ENCODE measurements at regions not wholly inside any gene's neighbourhood (a gene's known extent, or its start where the extent isn't known, plus 50 kb on each side); places are given as distances from the start of the nearest gene placed in this dataset.

GRCh38 chr2:5781679-5782078 lies 89.5 kb downstream of the SOX11 start:
- Mint-ChIP-seq H3K27ac (ENCODE audit: unreplicated experiment) (no peak overlapping the region), H3K27me3 (ENCODE audit: low read depth, unreplicated experiment) (no peaks in the 10 kb centered on the region), H3K4me3 (ENCODE audit: unreplicated experiment) (no peak overlapping the region), H3K9me3 (ENCODE audit: unreplicated experiment) (peaks cover 5% of the 10 kb centered on the region), H3K4me1 (ENCODE audit: low read depth, unreplicated experiment) (peaks cover 5% of the 10 kb centered on the region), H3K36me3 (ENCODE audit: low read depth, unreplicated experiment) (peaks cover 2% of the 10 kb centered on the region)
- no peak overlapping the region for H3K9ac ChIP-seq (ENCODE audit: low read length)
- H3K36me3 ChIP-seq (ENCODE audit: insufficient read depth, low read length): no peaks in the 10 kb centered on the region
- H3K27ac ChIP-seq (ENCODE audit: low read depth, low read length): no peak overlapping the region
- H3K4me1 ChIP-seq (ENCODE audit: insufficient read depth, low read length): peaks cover 7% of the 10 kb centered on the region
- no peak overlapping the region for H3K4me3 ChIP-seq (ENCODE audit: insufficient read depth, low read depth, low read length)
- H3K79me2 ChIP-seq (ENCODE audit: insufficient read depth, low read length): no peaks in the 10 kb centered on the region
- no peak overlapping the region for H2AFZ ChIP-seq (ENCODE audit: low read depth, low read length)
- no peaks in the 10 kb centered on the region for H4K20me1 ChIP-seq (ENCODE audit: insufficient read depth, low read length)
- DNase-seq (ENCODE audit: low read depth): no peak
- no peaks in the 10 kb centered on the region for H3K27me3 ChIP-seq (ENCODE audit: insufficient read depth, low read length)
- H3K4me2 ChIP-seq (ENCODE audit: low read length): no peak overlapping the region
- TF ChIP-seq EZH2 (IDR thresholded peaks at IDR 0.05; ENCODE audit: insufficient read depth, low read length): no peak
- no peak for TF ChIP-seq CTCF (IDR thresholded peaks at IDR 0.05; ENCODE audit: insufficient read depth, low read depth, low read length)
- FAIRE-seq: no peak
- H3K9me3 ChIP-seq (ENCODE audit: insufficient read depth, low read depth, low read length): no peaks in the 10 kb centered on the region

GRCh38 chr2:5782103-5782502 lies 89.9 kb downstream of the SOX11 start:
- no peak for TF ChIP-seq EZH2 (IDR thresholded peaks at IDR 0.05; ENCODE audit: insufficient read depth, low read length)
- TF ChIP-seq CTCF (IDR thresholded peaks at IDR 0.05; ENCODE audit: insufficient read depth, low read depth, low read length): no peak
- Histone ChIP-seq H4K20me1 (ENCODE audit: insufficient read depth, low read length) (no peaks in the 10 kb centered on the region), H3K27ac (ENCODE audit: low read depth, low read length) (no peak overlapping the region), H3K9me3 (ENCODE audit: insufficient read depth, low read depth, low read length) (no peaks in the 10 kb centered on the region), H3K27me3 (ENCODE audit: insufficient read depth, low read length) (no peaks in the 10 kb centered on the region), H3K36me3 (ENCODE audit: insufficient read depth, low read length) (no peaks in the 10 kb centered on the region), H3K9ac (ENCODE audit: low read length) (no peak overlapping the region), H2AFZ (ENCODE audit: low read depth, low read length) (no peak overlapping the region), H3K4me1 (ENCODE audit: insufficient read depth, low read length) (peaks cover 5% of the 10 kb centered on the region), H3K4me3 (ENCODE audit: insufficient read depth, low read depth, low read length) (no peak overlapping the region), H3K79me2 (ENCODE audit: insufficient read depth, low read length) (no peaks in the 10 kb centered on the region), H3K4me2 (ENCODE audit: low read length) (no peak overlapping the region)
- Mint-ChIP-seq H3K27ac (ENCODE audit: unreplicated experiment) (no peak overlapping the region), H3K27me3 (ENCODE audit: low read depth, unreplicated experiment) (no peaks in the 10 kb centered on the region), H3K4me1 (ENCODE audit: low read depth, unreplicated experiment) (peaks cover 3% of the 10 kb centered on the region), H3K36me3 (ENCODE audit: low read depth, unreplicated experiment) (peaks cover 2% of the 10 kb centered on the region), H3K4me3 (ENCODE audit: unreplicated experiment) (no peak overlapping the region), H3K9me3 (ENCODE audit: unreplicated experiment) (peaks cover 5% of the 10 kb centered on the region)
- FAIRE-seq: no peak
- no peak for DNase-seq (ENCODE audit: low read depth)

- H3K9me3 Mint-ChIP-seq (ENCODE audit: unreplicated experiment): peaks cover 17% of the 10 kb centered on the region
- no peaks in the 10 kb centered on the region for H3K4me1 ChIP-seq (ENCODE audit: insufficient read depth, low read length)
- no peak overlapping the region for H3K27ac Mint-ChIP-seq (ENCODE audit: unreplicated experiment)
- H3K9ac ChIP-seq (ENCODE audit: low read length): no peak overlapping the region
- no peak overlapping the region for H2AFZ ChIP-seq (ENCODE audit: low read depth, low read length)
- H3K36me3 ChIP-seq (ENCODE audit: insufficient read depth, low read length): no peaks in the 10 kb centered on the region
- peaks cover 2% of the 10 kb centered on the region for H3K36me3 Mint-ChIP-seq (ENCODE audit: low read depth, unreplicated experiment)
- no peaks in the 10 kb centered on the region for H3K79me2 ChIP-seq (ENCODE audit: insufficient read depth, low read length)
- H3K4me1 Mint-ChIP-seq (ENCODE audit: low read depth, unreplicated experiment): no peaks in the 10 kb centered on the region
- no peaks in the 10 kb centered on the region for H3K27me3 ChIP-seq (ENCODE audit: insufficient read depth, low read length)
- no peaks in the 10 kb centered on the region for H4K20me1 ChIP-seq (ENCODE audit: insufficient read depth, low read length)
- DNase-seq (ENCODE audit: low read depth) (no peak), FAIRE-seq (no peak)
- TF ChIP-seq CTCF (IDR thresholded peaks at IDR 0.05; ENCODE audit: insufficient read depth, low read depth, low read length) (no peak), EZH2 (IDR thresholded peaks at IDR 0.05; ENCODE audit: insufficient read depth, low read length) (no peak)
- no peaks in the 10 kb centered on the region for H3K27me3 Mint-ChIP-seq (ENCODE audit: low read depth, unreplicated experiment)
- H3K4me3 ChIP-seq (ENCODE audit: insufficient read depth, low read depth, low read length): no peak overlapping the region
- H3K9me3 ChIP-seq (ENCODE audit: insufficient read depth, low read depth, low read length): peaks cover 12% of the 10 kb centered on the region
- H3K4me2 ChIP-seq (ENCODE audit: low read length): no peak overlapping the region
- H3K4me3 Mint-ChIP-seq (ENCODE audit: unreplicated experiment): no peak overlapping the region
- H3K27ac ChIP-seq (ENCODE audit: low read depth, low read length): no peak overlapping the region
These were observed 96.3 kb downstream of the SOX11 start for GRCh38 chr2:5788447-5788846.
